Keratinocyte (primary cell): ENCODE measurements at regions not wholly inside any gene's neighbourhood (a gene's known extent, or its start where the extent isn't known, plus 50 kb on each side); places are given as distances from the start of the nearest gene placed in this dataset.

Source experiments
- DNase-seq: peaks from one replicate; pipeline ENCODE4 v3.0.0-alpha.2; 2011; ENCODE audit warnings: low read depth, missing footprints, low spot score
- FAIRE-seq: peaks from 2 replicates; lab custom pipeline; 2011; peaks lifted over from hg19 to GRCh38; lab: Jason Lieb, UNC
- H2AFZ ChIP-seq: 2 replicates; pipeline ENCODE4 v1.6.0; 2012; ENCODE audit warnings: low read length, control low read depth, inconsistent platforms; ENCODE audit not compliant: control insufficient read depth
- H3K27ac ChIP-seq: 2 replicates; pipeline ENCODE4 v1.5.1; 2011; ENCODE audit warnings: low read length; ENCODE audit not compliant: control insufficient read depth, insufficient read depth
- H3K27me3 ChIP-seq: 3 replicates; pipeline ENCODE4 v1.6.0; 2011; ENCODE audit warnings: low read length; ENCODE audit not compliant: control insufficient read depth, insufficient read depth; ENCODE audit errors: extremely low read depth
- H3K36me3 ChIP-seq, 2 experiments: 2 replicates in 1 of 2; 3 replicates in 1 of 2; pipeline ENCODE4 v1.5.1; 2011; ENCODE audit warnings: low read length in 2 of 2, mild to moderate bottlenecking in 1 of 2; ENCODE audit not compliant: control insufficient read depth in 2 of 2, insufficient read depth in 2 of 2; ENCODE audit errors: extremely low read depth in 1 of 2
- H3K4me1 ChIP-seq: 3 replicates; pipeline ENCODE4 v1.5.1; 2011; ENCODE audit warnings: low read length; ENCODE audit not compliant: control insufficient read depth, insufficient read depth; ENCODE audit errors: extremely low read depth
- H3K4me2 ChIP-seq: 3 replicates; pipeline ENCODE4 v1.6.0; 2011; ENCODE audit warnings: low read depth, low read length; ENCODE audit not compliant: control insufficient read depth, insufficient read depth; ENCODE audit errors: extremely low read depth
- H3K4me3 ChIP-seq, 3 experiments: fragments of 200-600 bp in 1 of 3; sonication (generic) in 1 of 3; 2 replicates in 2 of 3; 3 replicates in 1 of 3; pipeline ENCODE4 v1.5.1; 2011 to 2016; ENCODE audit warnings: low read length in 3 of 3, mild to moderate bottlenecking in 3 of 3, control low read depth in 2 of 3, inconsistent platforms in 1 of 3, low read depth in 1 of 3, mixed read lengths in 1 of 3, mixed run types in 1 of 3, moderate library complexity in 1 of 3; ENCODE audit not compliant: control insufficient read depth in 2 of 3, insufficient read depth in 2 of 3; ENCODE audit errors: extremely low read depth in 1 of 3
- H3K79me2 ChIP-seq: 2 replicates; pipeline ENCODE4 v1.6.0; 2012; ENCODE audit warnings: low read length; ENCODE audit not compliant: control insufficient read depth, insufficient read depth
- H3K9ac ChIP-seq: 3 replicates; pipeline ENCODE4 v1.6.0; 2011; ENCODE audit warnings: low read length; ENCODE audit not compliant: control insufficient read depth, insufficient read depth; ENCODE audit errors: extremely low read depth
- H3K9me1 ChIP-seq: 3 replicates; pipeline ENCODE4 v1.6.0; 2011; ENCODE audit warnings: low read length; ENCODE audit not compliant: control insufficient read depth, insufficient read depth; ENCODE audit errors: extremely low read depth
- H3K9me3 ChIP-seq: 2 replicates; pipeline ENCODE4 v1.5.1; 2012; ENCODE audit warnings: low read depth, low read length; ENCODE audit not compliant: control insufficient read depth
- H4K20me1 ChIP-seq: 3 replicates; pipeline ENCODE4 v1.6.0; 2011; ENCODE audit warnings: low read length; ENCODE audit not compliant: control insufficient read depth, insufficient read depth; ENCODE audit errors: extremely low read depth
- CTCF ChIP-seq, 3 experiments: IDR thresholded peaks in 1 of 3; conservative IDR thresholded peaks in 1 of 3; optimal IDR thresholded peaks in 1 of 3; 2 replicates in 2 of 3; 3 replicates in 1 of 3; pipeline versions ENCODE3 to v1.5.1; 2011; ENCODE audit warnings: low read length in 3 of 3, mild to moderate bottlenecking in 3 of 3, moderate library complexity in 2 of 3, control low read depth in 1 of 3, inconsistent platforms in 1 of 3; ENCODE audit not compliant: insufficient read depth in 2 of 3; ENCODE audit errors: extremely low read depth in 1 of 3
- EZH2 ChIP-seq: IDR thresholded peaks from one replicate; pipeline ENCODE4 v1.6.1; 2012; ENCODE audit warnings: inconsistent platforms, mild to moderate bottlenecking, low read length, moderate library complexity
- dilution Hi-C: fragments of 300-500 bp; cut with MboI; formaldehyde crosslinking; loops from one replicate; pipeline ENCODE4 v1.7.0; 2020; ENCODE audit warnings: low sequenced_read_pairs; ENCODE audit not compliant: extremely low pct_ligation_motif_present

DNA sequence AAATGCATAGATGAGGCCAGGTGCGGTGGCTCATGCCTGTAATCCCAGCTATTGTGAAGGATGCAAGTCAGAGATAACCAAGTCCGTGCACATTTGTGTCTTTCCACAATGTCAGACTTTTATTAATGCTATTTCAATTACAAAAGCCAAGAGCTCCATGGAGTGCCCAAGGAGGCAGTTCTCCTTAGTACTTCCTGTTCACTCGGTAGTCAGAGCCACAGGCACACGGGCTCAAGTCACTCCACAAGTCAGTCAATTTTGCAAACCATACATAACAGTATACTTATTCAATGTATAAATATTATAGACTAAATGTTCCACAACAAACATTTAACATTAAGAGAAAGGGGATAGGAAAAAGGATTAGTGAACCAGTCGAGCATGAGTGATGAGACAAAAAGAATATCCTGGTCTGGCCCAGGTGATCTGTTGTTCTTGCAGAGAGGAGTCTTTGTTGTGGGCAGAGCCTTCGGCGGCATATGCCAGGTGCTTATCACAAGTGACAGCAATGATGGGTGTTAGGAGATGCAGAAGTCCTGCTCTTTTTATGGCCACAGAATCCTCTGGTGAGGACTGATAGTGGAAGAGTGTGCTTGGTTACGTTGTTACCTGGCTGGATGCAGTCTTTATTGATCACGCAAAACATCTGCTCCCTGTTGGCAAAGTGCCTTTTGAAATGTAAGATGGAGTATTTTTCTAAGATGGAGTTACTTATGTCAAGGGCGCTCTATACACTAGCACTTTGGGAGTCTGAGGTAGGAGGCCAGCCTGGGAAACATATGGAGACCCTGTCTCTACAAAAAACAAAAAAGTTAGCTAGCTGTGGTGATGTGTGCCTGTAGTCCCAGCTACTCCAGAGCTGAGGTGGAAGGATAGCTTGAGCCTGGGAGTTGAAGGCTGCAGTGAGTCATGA, 167.0 kb upstream of the FBXL17 start:
- H3K79me2 ChIP-seq: no peaks in the 10 kb centered on the region
- dilution Hi-C loops: no loop called here
- no peak for FAIRE-seq
- H3K4me3 ChIP-seq: no peak overlapping the region
- H3K27ac ChIP-seq: no peak overlapping the region
- H2AFZ ChIP-seq: no peak overlapping the region
- no peaks in the 10 kb centered on the region for H3K4me1 ChIP-seq
- DNase-seq: no peak
- no peaks in the 10 kb centered on the region for H3K9me1 ChIP-seq
- no peaks in the 10 kb centered on the region for H4K20me1 ChIP-seq
- no peaks in the 10 kb centered on the region for H3K27me3 ChIP-seq
- H3K9me3 ChIP-seq: no peaks in the 10 kb centered on the region
- no peaks in the 10 kb centered on the region for H3K36me3 ChIP-seq
- TF ChIP-seq EZH2: no peak
- TF ChIP-seq CTCF (optimal IDR thresholded peaks at IDR 0.05 in 1 of 3, IDR thresholded peaks at IDR 0.05 in 1 of 3, conservative IDR thresholded peaks at IDR 0.05 in 1 of 3; ENCODE audit: extremely low read depth in 1 of 3, insufficient read depth in 2 of 3, low read length in 3 of 3): no peak
- no peak overlapping the region for H3K9ac ChIP-seq
- no peak overlapping the region for H3K4me2 ChIP-seq

DNA sequence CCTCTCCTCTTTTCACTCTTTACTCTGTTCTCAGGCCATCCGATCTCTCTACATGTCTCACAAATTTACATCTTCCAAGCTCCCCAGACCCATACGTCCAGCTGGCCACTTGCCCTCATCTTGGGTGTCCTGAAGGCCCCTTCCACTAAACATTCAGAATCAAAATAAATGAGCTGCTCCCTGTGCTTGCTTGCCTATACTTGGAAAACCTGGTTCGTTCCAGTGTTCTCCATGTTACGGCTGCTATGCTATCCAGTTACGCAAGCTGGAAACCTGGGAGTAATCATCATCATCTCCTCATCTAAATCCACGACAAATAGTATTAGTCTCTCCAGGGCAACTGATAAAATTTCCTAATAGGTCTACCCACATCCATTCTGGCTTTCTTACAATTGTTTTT, 165.0 kb upstream of the FBXL17 start:
- FAIRE-seq: no peak
- TF ChIP-seq CTCF (optimal IDR thresholded peaks at IDR 0.05 in 1 of 3, IDR thresholded peaks at IDR 0.05 in 1 of 3, conservative IDR thresholded peaks at IDR 0.05 in 1 of 3; ENCODE audit: extremely low read depth in 1 of 3, insufficient read depth in 2 of 3, low read length in 3 of 3): no peak
- TF ChIP-seq EZH2: no peak
- no peaks in the 10 kb centered on the region for H3K36me3 ChIP-seq
- H3K4me2 ChIP-seq: no peak overlapping the region
- H3K9me3 ChIP-seq: no peaks in the 10 kb centered on the region
- no peak overlapping the region for H2AFZ ChIP-seq
- no peaks in the 10 kb centered on the region for H4K20me1 ChIP-seq
- DNase-seq: no peak
- no peaks in the 10 kb centered on the region for H3K4me1 ChIP-seq
- H3K79me2 ChIP-seq: no peaks in the 10 kb centered on the region
- no peak overlapping the region for H3K9ac ChIP-seq
- H3K4me3 ChIP-seq: no peak overlapping the region
- dilution Hi-C loops: no loop called here
- H3K9me1 ChIP-seq: no peaks in the 10 kb centered on the region
- no peaks in the 10 kb centered on the region for H3K27me3 ChIP-seq
- H3K27ac ChIP-seq: no peak overlapping the region
